Upper lobe of left lung (tissue), 6 donors: ENCODE measurements at regions not wholly inside any gene's neighbourhood (a gene's known extent, or its start where the extent isn't known, plus 50 kb on each side); places are given as distances from the start of the nearest gene placed in this dataset.

ENCODE experiments used
- ATAC-seq, 2 donors: fragments of 200-7000 bp; cut with Tn5 transposase; one replicate each; pipeline ENCODE4 v1.9.1; 2022; ENCODE audit warnings: mild to moderate bottlenecking in 2 of 2, moderate library complexity in 2 of 2; ENCODE audit not compliant: low FRiP score in 2 of 2
- DNase-seq, 2 donors: peaks; one replicate each; pipeline ENCODE4 v3.0.0-alpha.2; 2019 to 2020
- H3K27ac ChIP-seq, 4 donors: fragments of 200-600 bp; sonication (generic); one replicate each; pipeline ENCODE4 v1.5.1; 2016 to 2019
- H3K27me3 ChIP-seq, 4 donors: fragments of 200-600 bp; sonication (generic); one replicate each; pipeline ENCODE4 v1.5.1; 2017 to 2019
- H3K36me3 ChIP-seq, 4 donors: fragments of 200-600 bp; sonication (generic); one replicate each; pipeline ENCODE4 v1.5.1; 2016 to 2019
- H3K4me1 ChIP-seq, 4 donors: fragments of 200-600 bp; sonication (generic); one replicate each; pipeline ENCODE4 v1.5.1; 2018 to 2019
- H3K4me3 ChIP-seq, 4 donors: fragments of 200-600 bp; sonication (generic); one replicate each; pipeline ENCODE4 v1.5.1; 2017 to 2019; ENCODE audit warnings: mild to moderate bottlenecking in 2 of 4, moderate library complexity in 1 of 4
- H3K9me3 ChIP-seq, 4 donors: fragments of 200-600 bp; sonication (generic); one replicate each; pipeline ENCODE4 v1.5.1; 2018 to 2019
- EP300 ChIP-seq, 4 donors: sonication (generic); formaldehyde crosslinking; IDR thresholded peaks; one replicate each; pipeline ENCODE4 v1.5.1; 2017; ENCODE audit warnings: antibody characterized with exemption in 4 of 4, control low read depth in 2 of 4
- POLR2A ChIP-seq, 4 donors: fragments of 450-650 bp; IDR thresholded peaks; one replicate each; pipeline ENCODE4 v1.5.1; 2016 to 2017; ENCODE audit warnings: antibody characterized with exemption in 4 of 4, mild to moderate bottlenecking in 2 of 4
- POLR2AphosphoS5 ChIP-seq, 2 donors: sonication (generic); formaldehyde crosslinking; IDR thresholded peaks; one replicate each; pipeline ENCODE4 v1.5.1; 2017; ENCODE audit warnings: antibody characterized with exemption in 2 of 2
- WGBS, 2 donors: methylation state at CpG; one replicate each; pipeline ENCODE4 v1.1.5; 2017 to 2018; 5-methylcytosine and 5-hydroxymethylcytosine counted together
- TF ChIP-seq, protein P1 (sequence below), 6 experiments: fragments of 450-650 bp in 4 of 6; fragments of 200-600 bp in 2 of 6; sonication (generic) in 2 of 6; IDR thresholded peaks; one replicate each; pipeline ENCODE4 v1.5.1; 2016 to 2019; ENCODE audit warnings: antibody characterized with exemption in 6 of 6
- donor health status: DM: no; HTN: no; CAD: no; lungs with moderate emphysema.
- donor health status: DM: no; HTN: yes; CAD: no; lungs with severe emphysema.

DNA sequence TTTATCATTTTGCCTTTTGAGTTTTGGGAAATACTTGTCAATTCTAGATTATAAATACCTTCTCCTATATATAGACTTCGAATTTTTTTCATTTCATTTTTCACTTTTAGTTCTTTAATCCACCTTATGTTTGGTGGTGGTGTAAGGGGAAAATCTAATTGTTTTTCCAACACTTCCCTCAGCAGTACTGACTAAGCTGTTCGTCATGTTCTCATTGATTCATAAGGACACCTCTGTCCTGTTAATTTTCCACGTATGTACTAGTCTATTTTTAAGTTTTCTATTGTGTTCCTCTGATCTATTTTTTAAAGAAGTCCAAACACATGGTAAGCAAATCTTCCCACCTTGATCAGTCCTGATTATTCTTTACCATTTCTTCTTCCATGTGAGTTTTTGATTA lies 254.2 kb downstream of the SYK start:
- Histone ChIP-seq H3K36me3 (no peaks in the 10 kb centered on the region), H3K4me3 (no peak overlapping the region), H3K27ac (no peak overlapping the region), H3K27me3 (no peaks in the 10 kb centered on the region), H3K9me3 (no peaks in the 10 kb centered on the region), H3K4me1 (peaks cover 13 to 21% (median 18%) of the 10 kb centered on the region in 4 donors)
- DNase-seq: no peak
- ATAC-seq: no peak
- no peak for TF ChIP-seq POLR2A (IDR thresholded peaks at IDR 0.05)
- no peak for TF ChIP-seq POLR2AphosphoS5 (IDR thresholded peaks at IDR 0.05)
- TF ChIP-seq, protein P1, sequence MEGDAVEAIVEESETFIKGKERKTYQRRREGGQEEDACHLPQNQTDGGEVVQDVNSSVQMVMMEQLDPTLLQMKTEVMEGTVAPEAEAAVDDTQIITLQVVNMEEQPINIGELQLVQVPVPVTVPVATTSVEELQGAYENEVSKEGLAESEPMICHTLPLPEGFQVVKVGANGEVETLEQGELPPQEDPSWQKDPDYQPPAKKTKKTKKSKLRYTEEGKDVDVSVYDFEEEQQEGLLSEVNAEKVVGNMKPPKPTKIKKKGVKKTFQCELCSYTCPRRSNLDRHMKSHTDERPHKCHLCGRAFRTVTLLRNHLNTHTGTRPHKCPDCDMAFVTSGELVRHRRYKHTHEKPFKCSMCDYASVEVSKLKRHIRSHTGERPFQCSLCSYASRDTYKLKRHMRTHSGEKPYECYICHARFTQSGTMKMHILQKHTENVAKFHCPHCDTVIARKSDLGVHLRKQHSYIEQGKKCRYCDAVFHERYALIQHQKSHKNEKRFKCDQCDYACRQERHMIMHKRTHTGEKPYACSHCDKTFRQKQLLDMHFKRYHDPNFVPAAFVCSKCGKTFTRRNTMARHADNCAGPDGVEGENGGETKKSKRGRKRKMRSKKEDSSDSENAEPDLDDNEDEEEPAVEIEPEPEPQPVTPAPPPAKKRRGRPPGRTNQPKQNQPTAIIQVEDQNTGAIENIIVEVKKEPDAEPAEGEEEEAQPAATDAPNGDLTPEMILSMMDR (IDR thresholded peaks at IDR 0.05): no peak
- TF ChIP-seq EP300 (IDR thresholded peaks at IDR 0.05): no peak
- WGBS, 2 donors: 82 to 86% methylated on average over 3 of the region's 3 CpGs

DNA sequence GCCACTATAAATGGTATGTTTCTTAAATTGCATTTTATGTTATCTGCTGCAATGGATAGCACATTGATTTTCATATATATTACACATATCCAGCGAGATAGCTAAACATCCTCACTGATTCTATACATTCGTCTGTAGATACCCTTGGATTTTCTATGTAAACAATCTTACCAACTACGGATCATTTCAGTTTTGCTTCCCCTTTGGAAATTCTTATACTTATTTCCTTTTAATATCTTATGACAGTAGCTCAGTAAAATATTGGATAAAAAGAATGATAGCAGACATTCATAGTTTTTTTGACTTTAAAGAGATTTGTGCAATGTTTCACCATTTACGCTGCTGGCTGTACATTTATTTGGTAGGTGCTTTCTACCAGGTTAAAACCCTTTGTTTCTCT lies 254.9 kb downstream of the SYK start:
- H3K4me3 ChIP-seq: no peak overlapping the region
- no peak overlapping the region for H3K27ac ChIP-seq
- no peaks in the 10 kb centered on the region for H3K9me3 ChIP-seq
- H3K27me3 ChIP-seq: no peaks in the 10 kb centered on the region
- no peaks in the 10 kb centered on the region for H3K36me3 ChIP-seq
- no peak for TF ChIP-seq EP300 (IDR thresholded peaks at IDR 0.05)
- no peak for TF ChIP-seq POLR2AphosphoS5 (IDR thresholded peaks at IDR 0.05)
- TF ChIP-seq, protein P1 (IDR thresholded peaks at IDR 0.05): no peak
- no peak for TF ChIP-seq POLR2A (IDR thresholded peaks at IDR 0.05)
- peaks cover 18 to 27% (median 24%) of the 10 kb centered on the region in 4 donors for H3K4me1 ChIP-seq
- no peak for DNase-seq
- no peak for ATAC-seq
- 79 to 80% methylated on average over 4 of the region's 4 CpGs for WGBS, 2 donors

DNA sequence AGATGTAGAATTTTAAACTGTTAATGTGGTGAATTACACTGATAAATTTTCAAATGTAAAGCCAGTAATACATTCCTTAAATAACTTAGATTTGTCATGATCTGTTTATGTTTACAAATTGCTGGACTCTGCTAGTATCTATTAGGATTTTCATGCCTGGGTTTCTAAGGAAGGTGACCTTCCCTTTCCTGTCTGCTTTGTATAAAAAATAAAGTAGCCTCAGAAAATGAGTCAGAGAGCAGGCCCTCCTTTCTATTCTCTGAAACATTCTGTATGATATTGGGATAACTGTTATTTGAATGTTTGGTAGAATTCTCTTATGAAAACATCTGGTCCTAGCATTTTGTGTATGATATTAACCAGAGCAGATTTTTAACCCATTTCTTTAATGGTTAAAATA lies 255.3 kb downstream of the SYK start:
- Histone ChIP-seq H3K4me3 (no peak overlapping the region), H3K27ac (peak overlapping the region in 1 of 4 donors; percentile 46), H3K9me3 (no peaks in the 10 kb centered on the region), H3K4me1 (peaks cover 19 to 32% (median 28%) of the 10 kb centered on the region in 4 donors), H3K27me3 (no peaks in the 10 kb centered on the region), H3K36me3 (no peaks in the 10 kb centered on the region)
- no peak for DNase-seq
- TF ChIP-seq EP300 (IDR thresholded peaks at IDR 0.05) (no peak), POLR2A (IDR thresholded peaks at IDR 0.05) (no peak), POLR2AphosphoS5 (IDR thresholded peaks at IDR 0.05) (no peak)
- TF ChIP-seq, protein P1 (IDR thresholded peaks at IDR 0.05): no peak
- no peak for ATAC-seq

DNA sequence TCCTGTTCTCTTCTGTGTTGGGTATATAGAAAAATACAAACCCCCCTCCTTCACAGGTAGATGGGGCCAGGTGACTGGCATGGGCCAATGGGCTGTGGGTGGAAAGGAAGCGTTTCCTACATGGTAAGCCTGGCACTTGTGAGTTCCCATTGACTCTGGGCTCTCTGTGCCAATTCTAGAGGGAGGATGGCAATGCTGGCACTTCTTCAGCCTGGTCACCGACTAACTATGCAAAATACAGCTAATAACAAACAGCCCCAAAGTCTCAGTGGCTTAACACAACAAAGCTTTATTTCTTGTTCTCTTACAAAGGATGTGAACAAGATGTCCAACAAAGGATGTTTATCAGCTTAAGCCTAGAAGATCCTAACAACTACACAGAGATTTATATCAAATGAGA lies 258.1 kb downstream of the SYK start:
- ATAC-seq: no peak
- no peak overlapping the region for H3K4me3 ChIP-seq
- H3K4me1 ChIP-seq: peaks cover 19 to 35% (median 30%) of the 10 kb centered on the region in 4 donors
- no peaks in the 10 kb centered on the region for H3K27me3 ChIP-seq
- peak overlapping the region; percentile 24 to 80 (median 62) for H3K27ac ChIP-seq
- TF ChIP-seq EP300 (IDR thresholded peaks at IDR 0.05): peak in 2 of 4 donors; percentile 14 to 23
- TF ChIP-seq POLR2AphosphoS5 (IDR thresholded peaks at IDR 0.05): peak in 1 of 2 donors; percentile 33
- TF ChIP-seq POLR2A (IDR thresholded peaks at IDR 0.05): no peak
- TF ChIP-seq, protein P1 (IDR thresholded peaks at IDR 0.05): no peak
- no peak for DNase-seq
- no peaks in the 10 kb centered on the region for H3K9me3 ChIP-seq
- WGBS, 2 donors: 53 to 90% methylated on average over 2 of the region's 2 CpGs
- H3K36me3 ChIP-seq: no peaks in the 10 kb centered on the region
